CD4-positive, alpha-beta T cell (primary cell): ENCODE measurements at regions not wholly inside any gene's neighbourhood (a gene's known extent, or its start where the extent isn't known, plus 50 kb on each side); places are given as distances from the start of the nearest gene placed in this dataset.

Experiments
- ATAC-seq: fragments of 200-7000 bp; cut with Tn5 transposase; one replicate; pipeline ENCODE4 v1.10.0; 2022; ENCODE audit warnings: mild to moderate bottlenecking; ENCODE audit not compliant: poor library complexity
- CTCF ChIA-PET: fragments of 350-600 bp; sonication (Branson Sonifier 250); formaldehyde crosslinking; loops from one replicate; lab custom pipeline; 2021; ENCODE audit warnings: antibody characterized with exemption, inconsistent platforms; lab: Charles Lee
- POLR2A ChIA-PET: fragments of 350-600 bp; sonication (Branson Sonifier 250); formaldehyde crosslinking; loops from one replicate; lab custom pipeline; 2021; ENCODE audit warnings: antibody characterized with exemption, inconsistent platforms; lab: Charles Lee
- DNase-seq, 14 experiments: peaks; one replicate each; pipeline ENCODE4 v3.0.0-alpha.2; 2013 to 2020; ENCODE audit warnings: mixed read lengths in 2 of 14
- H3K27ac ChIP-seq, 2 donors: one replicate each; pipeline versions ENCODE4 v1.5.1 to v1.7.0; 2013; ENCODE audit warnings: low read length in 2 of 2, low read depth in 1 of 2, mild to moderate bottlenecking in 1 of 2
- H3K27me3 ChIP-seq, 2 experiments: 1 replicate in 1 of 2; 2 replicates in 1 of 2; pipeline versions ENCODE4 v1.6.1 to v1.7.0; 2013; ENCODE audit warnings: low read length in 2 of 2, control low read depth in 1 of 2, mild to moderate bottlenecking in 1 of 2, moderate library complexity in 1 of 2; ENCODE audit not compliant: insufficient read depth in 2 of 2, control insufficient read depth in 1 of 2
- H3K36me3 ChIP-seq: one replicate; pipeline ENCODE4 v1.6.1; 2013; ENCODE audit warnings: low read length, control low read depth; ENCODE audit not compliant: insufficient read depth
- H3K4me1 ChIP-seq: one replicate; pipeline ENCODE4 v1.6.1; 2013; ENCODE audit warnings: low read length, control low read depth; ENCODE audit not compliant: insufficient read depth
- H3K4me3 ChIP-seq: one replicate; pipeline ENCODE4 v1.5.1; 2013; ENCODE audit warnings: mild to moderate bottlenecking, low read length, moderate library complexity
- H3K9me3 ChIP-seq, 2 experiments: 1 replicate in 1 of 2; 2 replicates in 1 of 2; pipeline versions ENCODE4 v1.6.1 to v1.7.0; 2013; ENCODE audit warnings: low read length in 2 of 2, mild to moderate bottlenecking in 2 of 2, control low read depth in 1 of 2, moderate library complexity in 1 of 2; ENCODE audit not compliant: control insufficient read depth in 1 of 2, insufficient read depth in 1 of 2
- H3K27ac Mint-ChIP-seq: one replicate; pipeline ENCODE4 v1.8.0; 2020; ENCODE audit warnings: mixed read lengths
- H3K27me3 Mint-ChIP-seq: one replicate; pipeline ENCODE4 v1.8.0; 2021; ENCODE audit warnings: mixed read lengths
- H3K36me3 Mint-ChIP-seq: one replicate; pipeline ENCODE4 v1.8.0; 2021; ENCODE audit warnings: low read depth, mixed read lengths
- H3K4me1 Mint-ChIP-seq: one replicate; pipeline ENCODE4 v1.8.0; 2021; ENCODE audit warnings: low read depth, mixed read lengths
- H3K4me3 Mint-ChIP-seq: one replicate; pipeline ENCODE4 v1.8.0; 2020; ENCODE audit warnings: mild to moderate bottlenecking, mixed read lengths
- H3K9me3 Mint-ChIP-seq: one replicate; pipeline ENCODE4 v1.8.0; 2020; ENCODE audit warnings: mixed read lengths
- intact Hi-C, 2 experiments: fragments of 100-400 bp; cut with DNase I in 1 of 2; cut with micrococcal nuclease in 1 of 2; formaldehyde crosslinking; loops; one replicate each; pipeline versions ENCODE4 v1.15.1 to v1.9.0; 2023 to 2025; cut with DNase I, micrococcal nuclease
- TF ChIP-seq, protein P1 (sequence below): fragments of 200-600 bp; IDR thresholded peaks from one replicate; pipeline ENCODE4 v1.8.0; 2022; ENCODE audit warnings: antibody characterized with exemption, mild to moderate bottlenecking

GRCh38 chr3:127396473-127396872 is 108.6 kb upstream of the PRR20G start:
- CTCF ChIA-PET, result no interaction called here

GRCh38 chr3:127395663-127396355 is 108.0 kb upstream of the PRR20G start:
- TF ChIP-seq, protein P1, sequence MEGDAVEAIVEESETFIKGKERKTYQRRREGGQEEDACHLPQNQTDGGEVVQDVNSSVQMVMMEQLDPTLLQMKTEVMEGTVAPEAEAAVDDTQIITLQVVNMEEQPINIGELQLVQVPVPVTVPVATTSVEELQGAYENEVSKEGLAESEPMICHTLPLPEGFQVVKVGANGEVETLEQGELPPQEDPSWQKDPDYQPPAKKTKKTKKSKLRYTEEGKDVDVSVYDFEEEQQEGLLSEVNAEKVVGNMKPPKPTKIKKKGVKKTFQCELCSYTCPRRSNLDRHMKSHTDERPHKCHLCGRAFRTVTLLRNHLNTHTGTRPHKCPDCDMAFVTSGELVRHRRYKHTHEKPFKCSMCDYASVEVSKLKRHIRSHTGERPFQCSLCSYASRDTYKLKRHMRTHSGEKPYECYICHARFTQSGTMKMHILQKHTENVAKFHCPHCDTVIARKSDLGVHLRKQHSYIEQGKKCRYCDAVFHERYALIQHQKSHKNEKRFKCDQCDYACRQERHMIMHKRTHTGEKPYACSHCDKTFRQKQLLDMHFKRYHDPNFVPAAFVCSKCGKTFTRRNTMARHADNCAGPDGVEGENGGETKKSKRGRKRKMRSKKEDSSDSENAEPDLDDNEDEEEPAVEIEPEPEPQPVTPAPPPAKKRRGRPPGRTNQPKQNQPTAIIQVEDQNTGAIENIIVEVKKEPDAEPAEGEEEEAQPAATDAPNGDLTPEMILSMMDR, result no peak
- no peaks in the 10 kb centered on the region for H3K4me1 ChIP-seq
- no peak overlapping the region for H3K27ac Mint-ChIP-seq
- peaks cover 32% of the 10 kb centered on the region for H3K27me3 Mint-ChIP-seq
- CTCF ChIA-PET, result no interaction called here
- H3K27ac ChIP-seq, result no peak overlapping the region
- H3K27me3 ChIP-seq, result peaks cover 0 to 3% of the 10 kb centered on the region in 2 experiments
- no peak for DNase-seq
- POLR2A ChIA-PET, result no interaction called here
- no peaks in the 10 kb centered on the region for H3K36me3 Mint-ChIP-seq
- H3K4me1 Mint-ChIP-seq, result no peaks in the 10 kb centered on the region
- H3K4me3 Mint-ChIP-seq, result no peak overlapping the region
- ATAC-seq, result no peak
- H3K4me3 ChIP-seq, result no peak overlapping the region
- H3K9me3 ChIP-seq, result peaks cover 0 to 6% of the 10 kb centered on the region in 2 experiments
- peaks cover 3% of the 10 kb centered on the region for H3K9me3 Mint-ChIP-seq
- no peaks in the 10 kb centered on the region for H3K36me3 ChIP-seq
- intact Hi-C loops, result no loop called here

More at GRCh38 chr3:127396473-127396872, 108.6 kb upstream of the PRR20G start:
- H3K27me3 Mint-ChIP-seq, result peaks cover 26% of the 10 kb centered on the region
- no peak for DNase-seq
- H3K4me1 Mint-ChIP-seq, result no peaks in the 10 kb centered on the region
- Histone ChIP-seq H3K4me1 (no peaks in the 10 kb centered on the region), H3K27ac (no peak overlapping the region), H3K27me3 (peaks cover 0 to 3% of the 10 kb centered on the region in 2 experiments), H3K9me3 (no peaks in the 10 kb centered on the region), H3K36me3 (no peaks in the 10 kb centered on the region), H3K4me3 (no peak overlapping the region)
- TF ChIP-seq, protein P1, result no peak
- H3K9me3 Mint-ChIP-seq, result peaks cover 3% of the 10 kb centered on the region
- no peak overlapping the region for H3K27ac Mint-ChIP-seq
- ATAC-seq, result no peak
- intact Hi-C loops, result no loop called here
- H3K36me3 Mint-ChIP-seq, result no peaks in the 10 kb centered on the region
- no peak overlapping the region for H3K4me3 Mint-ChIP-seq
- POLR2A ChIA-PET, result no interaction called here

GRCh38 chr3:127394984-127395662 is 107.3 kb upstream of the PRR20G start:
- H3K4me1 Mint-ChIP-seq, result no peaks in the 10 kb centered on the region
- H3K36me3 Mint-ChIP-seq, result no peaks in the 10 kb centered on the region
- H3K27ac ChIP-seq, result no peak overlapping the region
- no peak for ATAC-seq
- H3K9me3 Mint-ChIP-seq, result no peaks in the 10 kb centered on the region
- peaks cover 28% of the 10 kb centered on the region for H3K27me3 Mint-ChIP-seq
- no peak overlapping the region for H3K27ac Mint-ChIP-seq
- no peaks in the 10 kb centered on the region for H3K4me1 ChIP-seq
- intact Hi-C loops, result no loop called here
- ChIA-PET CTCF (no interaction called here), POLR2A (no interaction called here)
- no peak overlapping the region for H3K4me3 ChIP-seq
- peaks cover 0 to 5% of the 10 kb centered on the region in 2 experiments for H3K27me3 ChIP-seq
- no peaks in the 10 kb centered on the region for H3K36me3 ChIP-seq
- H3K9me3 ChIP-seq, result peaks cover 0 to 7% of the 10 kb centered on the region in 2 experiments
- no peak overlapping the region for H3K4me3 Mint-ChIP-seq
- TF ChIP-seq, protein P1, result no peak
- no peak for DNase-seq
